Stimulated activated CD4-positive, alpha-beta T cell treated with anti-CD3 and anti-CD28 coated beads, Interleukin-4, amount 100 ng/mL, for 48 hours (primary cell): ENCODE measurements at regions not wholly inside any gene's neighbourhood (a gene's known extent, or its start where the extent isn't known, plus 50 kb on each side); places are given as distances from the start of the nearest gene placed in this dataset.

Experiments used
- DNase-seq, 2 donors: peaks; one replicate each; pipeline ENCODE4 v3.0.0-alpha.2; 2020; ENCODE audit warnings: low read depth in 2 of 2

GRCh38 chr17:77001487-77001886 is 133.3 kb downstream of the MGAT5B start:
- DNase-seq: no peak

- no peak for DNase-seq
These were observed 134.2 kb downstream of the MGAT5B start for GRCh38 chr17:77002103-77003045.

- no peak for DNase-seq
These were observed 135.5 kb downstream of the MGAT5B start for GRCh38 chr17:77003699-77004098.

GRCh38 chr17:77006971-77007649 is 133.7 kb upstream of the SEC14L1 start:
- DNase-seq: no peak

GRCh38 chr17:77009877-77010276 is 130.9 kb upstream of the SEC14L1 start:
- DNase-seq: no peak

GRCh38 chr17:77010667-77011066 is 130.1 kb upstream of the SEC14L1 start:
- no peak for DNase-seq

- DNase-seq: peak; percentile 30 to 46
These were observed 129.4 kb upstream of the SEC14L1 start for GRCh38 chr17:77011173-77012011.

- no peak for DNase-seq
These were observed 122.3 kb upstream of the SEC14L1 start for GRCh38 chr17:77018504-77018903.

GRCh38 chr17:77019893-77020379 is 120.8 kb upstream of the SEC14L1 start:
- DNase-seq: no peak

GRCh38 chr17:77020973-77021372 is 119.8 kb upstream of the SEC14L1 start:
- DNase-seq: no peak

- no peak for DNase-seq
These were observed 118.0 kb upstream of the SEC14L1 start for GRCh38 chr17:77022766-77023165.

- no peak for DNase-seq
These were observed 115.0 kb upstream of the SEC14L1 start for GRCh38 chr17:77025781-77026180.

GRCh38 chr17:77027271-77027889 is 113.4 kb upstream of the SEC14L1 start:
- DNase-seq: no peak

- DNase-seq: no peak
These were observed 111.9 kb upstream of the SEC14L1 start for GRCh38 chr17:77028900-77029299.

- no peak for DNase-seq
These were observed 107.8 kb upstream of the SEC14L1 start for GRCh38 chr17:77032929-77033328.

- DNase-seq: no peak
These were observed 106.8 kb upstream of the SEC14L1 start for GRCh38 chr17:77033892-77034404.

GRCh38 chr17:77034677-77035424 is 105.9 kb upstream of the SEC14L1 start:
- no peak for DNase-seq

GRCh38 chr17:77035526-77035925 is 105.2 kb upstream of the SEC14L1 start:
- no peak for DNase-seq

- no peak for DNase-seq
These were observed 104.5 kb upstream of the SEC14L1 start for GRCh38 chr17:77036136-77036840.

GRCh38 chr17:77036841-77037381 is 103.9 kb upstream of the SEC14L1 start:
- DNase-seq: no peak
